RWPE2 (cell line): ENCODE measurements at regions not wholly inside any gene's neighbourhood (a gene's known extent, or its start where the extent isn't known, plus 50 kb on each side); places are given as distances from the start of the nearest gene placed in this dataset.

Experiments used
- ATAC-seq: fragments of 200-7000 bp; cut with Tn5 transposase; 3 replicates; pipeline ENCODE4 v1.9.1; 2021; ENCODE audit warnings: low read depth
- DNase-seq: peaks from one replicate; pipeline ENCODE4 v3.0.0-alpha.2; 2020; ENCODE audit warnings: low spot score
- H3K27ac ChIP-seq: fragments of 450-650 bp; 2 replicates; pipeline ENCODE4 v1.5.1; 2017; ENCODE audit warnings: mild to moderate bottlenecking; ENCODE audit not compliant: poor library complexity, severe bottlenecking
- H3K27me3 ChIP-seq: fragments of 250-450 bp; sonication (Bioruptor Pico); 2 replicates; pipeline ENCODE4 v1.5.1; 2021; ENCODE audit warnings: mild to moderate bottlenecking, moderate library complexity; ENCODE audit not compliant: insufficient read depth, poor library complexity, severe bottlenecking
- H3K36me3 ChIP-seq: fragments of 250-450 bp; sonication (Bioruptor Pico); 2 replicates; pipeline ENCODE4 v1.5.1; 2020; ENCODE audit warnings: low read depth, mild to moderate bottlenecking, moderate library complexity
- H3K4me1 ChIP-seq: fragments of 250-450 bp; sonication (Bioruptor Pico); 2 replicates; pipeline ENCODE4 v1.5.1; 2021; ENCODE audit warnings: mild to moderate bottlenecking, moderate library complexity; ENCODE audit not compliant: insufficient read depth, poor library complexity, severe bottlenecking
- H3K4me3 ChIP-seq: fragments of 250-450 bp; sonication (Bioruptor Pico); 2 replicates; pipeline ENCODE4 v1.5.1; 2021; ENCODE audit warnings: mild to moderate bottlenecking, moderate library complexity; ENCODE audit not compliant: severe bottlenecking
- H3K9me3 ChIP-seq: fragments of 250-450 bp; sonication (Bioruptor Pico); 2 replicates; pipeline ENCODE4 v1.5.1; 2021; ENCODE audit warnings: mild to moderate bottlenecking, moderate library complexity; ENCODE audit not compliant: severe bottlenecking
- TF ChIP-seq, protein P1 (sequence below): fragments of 450-650 bp; IDR thresholded peaks from one replicate; pipeline ENCODE4 v1.5.1; 2017; ENCODE audit warnings: mild to moderate bottlenecking, moderate library complexity; ENCODE audit not compliant: poor library complexity, severe bottlenecking

DNA sequence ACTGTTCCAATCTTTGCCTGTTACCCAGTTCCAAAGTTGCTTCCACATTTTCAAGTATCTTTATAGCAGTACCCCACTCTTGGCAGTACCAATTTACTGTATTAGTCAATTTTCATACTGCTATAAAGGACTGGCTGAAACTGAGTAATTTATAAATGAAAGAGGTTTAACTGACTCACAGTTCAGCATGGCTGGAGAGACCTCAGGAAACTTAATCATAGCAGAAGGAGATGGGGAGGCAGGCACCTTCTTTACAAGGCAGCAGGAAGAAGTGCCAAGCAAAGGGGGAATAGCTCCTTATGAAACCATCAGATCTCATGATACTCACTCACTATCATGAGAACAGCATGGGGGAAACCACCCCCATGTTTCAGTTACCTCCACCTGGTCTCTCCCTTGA lies 215.0 kb downstream of the SNAPC1 start:
- no peaks in the 10 kb centered on the region for H3K27me3 ChIP-seq
- peaks cover 2% of the 10 kb centered on the region for H3K9me3 ChIP-seq
- TF ChIP-seq, protein P1, sequence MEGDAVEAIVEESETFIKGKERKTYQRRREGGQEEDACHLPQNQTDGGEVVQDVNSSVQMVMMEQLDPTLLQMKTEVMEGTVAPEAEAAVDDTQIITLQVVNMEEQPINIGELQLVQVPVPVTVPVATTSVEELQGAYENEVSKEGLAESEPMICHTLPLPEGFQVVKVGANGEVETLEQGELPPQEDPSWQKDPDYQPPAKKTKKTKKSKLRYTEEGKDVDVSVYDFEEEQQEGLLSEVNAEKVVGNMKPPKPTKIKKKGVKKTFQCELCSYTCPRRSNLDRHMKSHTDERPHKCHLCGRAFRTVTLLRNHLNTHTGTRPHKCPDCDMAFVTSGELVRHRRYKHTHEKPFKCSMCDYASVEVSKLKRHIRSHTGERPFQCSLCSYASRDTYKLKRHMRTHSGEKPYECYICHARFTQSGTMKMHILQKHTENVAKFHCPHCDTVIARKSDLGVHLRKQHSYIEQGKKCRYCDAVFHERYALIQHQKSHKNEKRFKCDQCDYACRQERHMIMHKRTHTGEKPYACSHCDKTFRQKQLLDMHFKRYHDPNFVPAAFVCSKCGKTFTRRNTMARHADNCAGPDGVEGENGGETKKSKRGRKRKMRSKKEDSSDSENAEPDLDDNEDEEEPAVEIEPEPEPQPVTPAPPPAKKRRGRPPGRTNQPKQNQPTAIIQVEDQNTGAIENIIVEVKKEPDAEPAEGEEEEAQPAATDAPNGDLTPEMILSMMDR: no peak
- DNase-seq (no peak), ATAC-seq (no peak)
- no peaks in the 10 kb centered on the region for H3K4me1 ChIP-seq
- H3K27ac ChIP-seq: no peak overlapping the region
- no peaks in the 10 kb centered on the region for H3K36me3 ChIP-seq
- H3K4me3 ChIP-seq: no peak overlapping the region

DNA sequence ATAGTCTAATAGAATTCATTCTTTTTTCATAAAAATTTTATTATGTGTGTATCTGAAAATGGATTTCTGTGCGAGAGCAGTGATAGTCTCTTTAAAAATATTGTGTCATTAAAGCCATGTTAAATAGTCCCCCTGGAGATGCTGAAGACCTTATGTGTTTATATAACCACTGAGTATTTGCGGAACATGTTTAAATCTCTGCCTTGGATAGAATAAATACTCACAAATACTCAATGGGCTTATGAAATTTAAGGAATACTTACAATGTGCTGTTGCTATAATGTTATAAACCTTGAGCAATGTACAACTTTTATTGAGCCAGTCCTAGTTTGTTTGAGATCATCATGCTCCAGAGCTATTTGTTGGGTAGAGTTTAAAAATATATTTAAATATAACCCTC lies 226.0 kb downstream of the SNAPC1 start:
- H3K4me1 ChIP-seq: no peaks in the 10 kb centered on the region
- TF ChIP-seq, protein P1: no peak

DNA sequence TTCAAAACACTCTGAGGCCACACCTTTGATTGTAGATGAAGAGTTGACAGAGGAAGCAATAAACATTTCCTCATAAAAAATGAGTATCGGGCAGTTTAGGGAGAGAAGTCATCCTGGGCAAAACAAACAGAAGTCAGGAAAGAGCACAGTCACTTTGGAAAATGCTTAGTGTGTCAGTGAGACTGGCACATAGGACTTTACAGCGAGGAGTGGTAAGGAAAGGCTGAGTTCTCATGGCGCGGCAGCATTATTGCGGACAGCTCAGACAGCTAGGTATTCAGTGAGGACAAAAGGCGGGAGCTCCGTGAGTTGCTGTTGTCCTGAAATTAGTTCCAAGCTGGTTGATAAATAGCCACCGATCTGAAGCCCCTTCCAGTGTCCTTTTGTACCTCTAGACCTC lies 229.9 kb downstream of the SNAPC1 start:
- Histone ChIP-seq H3K27ac (no peak overlapping the region), H3K27me3 (no peaks in the 10 kb centered on the region), H3K9me3 (no peaks in the 10 kb centered on the region), H3K36me3 (no peaks in the 10 kb centered on the region), H3K4me1 (no peaks in the 10 kb centered on the region), H3K4me3 (no peak overlapping the region)
- TF ChIP-seq, protein P1: no peak
- no peak for ATAC-seq
- DNase-seq: no peak

More for the DNA sequence above, 226.0 kb downstream of the SNAPC1 start:
- H3K4me3 ChIP-seq: no peak overlapping the region
- DNase-seq (no peak), ATAC-seq (no peak)
- H3K9me3 ChIP-seq: no peaks in the 10 kb centered on the region
- H3K27me3 ChIP-seq: no peaks in the 10 kb centered on the region
- no peak overlapping the region for H3K27ac ChIP-seq
- no peaks in the 10 kb centered on the region for H3K36me3 ChIP-seq

GRCh38 chr14:61992926-61993325 lies 230.7 kb downstream of the SNAPC1 start:
- H3K9me3 ChIP-seq: no peaks in the 10 kb centered on the region
- H3K27me3 ChIP-seq: no peaks in the 10 kb centered on the region
- no peak overlapping the region for H3K4me3 ChIP-seq
- H3K27ac ChIP-seq: no peak overlapping the region
- TF ChIP-seq, protein P1: no peak
- DNase-seq (no peak), ATAC-seq (no peak)
- H3K36me3 ChIP-seq: no peaks in the 10 kb centered on the region
- no peaks in the 10 kb centered on the region for H3K4me1 ChIP-seq

DNA sequence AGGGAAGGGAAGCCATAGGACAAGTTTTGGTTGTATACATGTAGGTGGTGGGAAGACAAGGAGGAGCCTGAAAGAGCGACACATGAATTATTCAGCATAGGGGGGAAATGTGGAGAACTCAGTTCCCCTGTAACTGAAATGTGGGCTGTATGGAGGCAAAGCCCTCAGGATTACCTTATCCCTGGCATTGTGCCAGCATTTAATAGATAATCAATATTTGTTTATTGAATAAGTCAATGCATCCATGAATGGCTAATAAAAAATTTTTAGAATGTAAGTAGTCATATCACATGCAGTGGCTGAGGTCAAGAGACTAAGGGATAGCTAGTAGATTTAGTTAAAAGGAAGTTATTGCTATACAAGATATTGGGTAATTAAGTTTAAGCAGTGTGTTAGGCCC lies 232.4 kb downstream of the SNAPC1 start:
- Histone ChIP-seq H3K4me3 (no peak overlapping the region), H3K27ac (no peak overlapping the region), H3K4me1 (no peaks in the 10 kb centered on the region), H3K36me3 (no peaks in the 10 kb centered on the region), H3K9me3 (no peaks in the 10 kb centered on the region), H3K27me3 (no peaks in the 10 kb centered on the region)
- TF ChIP-seq, protein P1: no peak
- no peak for ATAC-seq
- no peak for DNase-seq
